HFFc6 (cell line): ENCODE measurements at regions not wholly inside any gene's neighbourhood (a gene's known extent, or its start where the extent isn't known, plus 50 kb on each side); places are given as distances from the start of the nearest gene placed in this dataset.

Experiments used
- DNase-seq: peaks from one replicate; pipeline ENCODE4 v3.0.0-alpha.2; 2018
- H3K27ac Mint-ChIP-seq: 2 replicates; pipeline ENCODE4 v1.8.0; 2020; ENCODE audit warnings: mild to moderate bottlenecking, mixed read lengths
- H3K27me3 Mint-ChIP-seq: 2 replicates; pipeline ENCODE4 v1.8.0; 2021; ENCODE audit warnings: mild to moderate bottlenecking, moderate library complexity, mixed read lengths; ENCODE audit not compliant: insufficient read depth
- H3K36me3 Mint-ChIP-seq: 2 replicates; pipeline ENCODE4 v1.8.0; 2021; ENCODE audit warnings: low read depth, mixed read lengths
- H3K4me1 Mint-ChIP-seq: 2 replicates; pipeline ENCODE4 v1.8.0; 2020; ENCODE audit warnings: low read depth, mixed read lengths
- H3K4me3 Mint-ChIP-seq: 2 replicates; pipeline ENCODE4 v1.8.0; 2020; ENCODE audit warnings: mild to moderate bottlenecking, moderate library complexity, mixed read lengths
- H3K9me3 Mint-ChIP-seq: 2 replicates; pipeline ENCODE4 v1.8.0; 2020; ENCODE audit warnings: mild to moderate bottlenecking, mixed read lengths
- TF ChIP-seq, protein P1 (sequence below): fragments of 200-600 bp; sonication (generic); IDR thresholded peaks from 2 replicates; pipeline ENCODE4 v1.5.0; 2021; ENCODE audit warnings: antibody characterized with exemption, mild to moderate bottlenecking

DNA sequence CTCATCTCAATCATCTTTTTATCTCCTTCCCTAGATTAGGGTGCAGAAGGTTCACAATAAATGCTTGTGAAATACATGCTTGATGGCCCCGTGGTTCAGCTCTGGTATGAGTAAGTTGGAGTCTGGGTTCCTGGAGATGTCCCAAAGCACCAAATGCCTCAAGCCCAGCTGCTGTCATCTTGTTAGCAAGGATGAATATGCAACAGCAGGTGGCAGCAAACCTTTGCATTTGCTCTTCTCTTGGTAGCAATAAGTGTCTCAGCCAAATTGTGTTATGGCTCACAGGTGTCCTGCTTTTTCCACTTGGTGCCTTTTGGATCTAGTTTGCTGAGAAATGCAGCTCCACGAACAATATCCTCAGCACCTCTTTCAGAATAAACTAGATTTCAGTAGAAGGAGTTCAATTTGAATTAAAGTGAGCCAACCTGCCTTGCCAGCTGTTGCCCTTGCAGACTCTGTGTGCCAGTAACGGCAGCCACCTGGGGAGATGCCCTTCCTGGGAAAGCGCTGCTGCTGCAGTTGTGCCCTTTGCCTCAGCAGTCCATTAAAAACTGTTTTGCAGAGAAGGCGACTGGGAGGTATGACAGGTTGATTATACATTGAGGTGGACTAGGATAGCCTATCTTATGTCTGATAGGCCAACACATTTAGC lies 417.3 kb downstream of the SNAPC1 start:
- no peaks in the 10 kb centered on the region for H3K36me3 Mint-ChIP-seq
- DNase-seq: peak; percentile 81
- H3K27me3 Mint-ChIP-seq: peaks cover 3% of the 10 kb centered on the region
- no peak overlapping the region for H3K4me3 Mint-ChIP-seq
- H3K4me1 Mint-ChIP-seq: peaks cover 4% of the 10 kb centered on the region; the same call in 1 of the 2 replicates
- TF ChIP-seq, protein P1, sequence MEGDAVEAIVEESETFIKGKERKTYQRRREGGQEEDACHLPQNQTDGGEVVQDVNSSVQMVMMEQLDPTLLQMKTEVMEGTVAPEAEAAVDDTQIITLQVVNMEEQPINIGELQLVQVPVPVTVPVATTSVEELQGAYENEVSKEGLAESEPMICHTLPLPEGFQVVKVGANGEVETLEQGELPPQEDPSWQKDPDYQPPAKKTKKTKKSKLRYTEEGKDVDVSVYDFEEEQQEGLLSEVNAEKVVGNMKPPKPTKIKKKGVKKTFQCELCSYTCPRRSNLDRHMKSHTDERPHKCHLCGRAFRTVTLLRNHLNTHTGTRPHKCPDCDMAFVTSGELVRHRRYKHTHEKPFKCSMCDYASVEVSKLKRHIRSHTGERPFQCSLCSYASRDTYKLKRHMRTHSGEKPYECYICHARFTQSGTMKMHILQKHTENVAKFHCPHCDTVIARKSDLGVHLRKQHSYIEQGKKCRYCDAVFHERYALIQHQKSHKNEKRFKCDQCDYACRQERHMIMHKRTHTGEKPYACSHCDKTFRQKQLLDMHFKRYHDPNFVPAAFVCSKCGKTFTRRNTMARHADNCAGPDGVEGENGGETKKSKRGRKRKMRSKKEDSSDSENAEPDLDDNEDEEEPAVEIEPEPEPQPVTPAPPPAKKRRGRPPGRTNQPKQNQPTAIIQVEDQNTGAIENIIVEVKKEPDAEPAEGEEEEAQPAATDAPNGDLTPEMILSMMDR: peak; percentile 84
- H3K27ac Mint-ChIP-seq: no peak overlapping the region
- no peaks in the 10 kb centered on the region for H3K9me3 Mint-ChIP-seq

DNA sequence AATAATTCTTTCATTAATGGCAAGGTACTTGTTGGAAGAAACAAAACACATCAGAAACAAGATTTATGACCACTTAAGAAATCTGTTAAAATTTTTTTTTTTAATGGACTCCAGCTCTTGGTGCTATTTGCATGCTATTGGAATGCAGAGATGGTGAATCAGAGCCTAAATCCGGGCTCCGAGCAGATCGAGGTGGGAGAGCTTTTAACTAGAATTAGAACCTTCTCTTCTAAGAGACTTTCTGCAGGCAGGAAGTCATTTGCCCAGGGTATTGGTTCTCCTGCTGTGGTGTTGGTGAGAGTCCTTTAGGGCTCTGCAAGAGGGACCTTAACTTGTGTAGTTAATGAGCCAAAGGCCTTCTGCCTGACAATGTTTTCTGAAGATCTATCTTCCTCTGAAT lies 419.4 kb downstream of the SNAPC1 start:
- no peak for DNase-seq
- H3K27me3 Mint-ChIP-seq: peaks cover 5% of the 10 kb centered on the region
- no peaks in the 10 kb centered on the region for H3K9me3 Mint-ChIP-seq
- H3K27ac Mint-ChIP-seq: no peak overlapping the region
- TF ChIP-seq, protein P1: no peak
- H3K36me3 Mint-ChIP-seq: no peaks in the 10 kb centered on the region
- peaks cover 4% of the 10 kb centered on the region; the same call in 1 of the 2 replicates for H3K4me1 Mint-ChIP-seq
- H3K4me3 Mint-ChIP-seq: no peak overlapping the region

DNA sequence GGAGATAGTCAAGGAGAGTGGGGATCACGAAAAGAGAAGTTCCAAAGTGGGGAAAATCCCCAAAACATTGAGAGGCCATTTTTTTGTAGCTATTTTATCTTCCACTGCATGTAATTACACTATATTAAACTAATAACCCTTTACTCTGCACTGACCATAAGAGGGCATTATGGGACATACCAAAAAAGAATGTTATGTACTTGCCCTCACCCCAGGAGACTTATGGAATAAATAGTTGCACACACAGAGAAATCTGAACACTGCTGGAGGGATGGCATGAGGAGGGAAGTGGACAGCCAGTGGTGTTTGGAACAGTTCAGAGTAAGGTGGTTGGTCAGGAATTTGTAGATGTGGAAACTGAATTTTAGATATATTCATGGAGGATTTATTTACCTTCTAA lies 422.9 kb downstream of the SNAPC1 start:
- no peak for DNase-seq
- H3K27ac Mint-ChIP-seq: no peak overlapping the region
- H3K9me3 Mint-ChIP-seq: no peaks in the 10 kb centered on the region
- H3K4me3 Mint-ChIP-seq: no peak overlapping the region
- TF ChIP-seq, protein P1: no peak
- no peaks in the 10 kb centered on the region for H3K36me3 Mint-ChIP-seq
- H3K27me3 Mint-ChIP-seq: peaks cover 10% of the 10 kb centered on the region; the same call in 1 of the 2 replicates
- peaks cover 5% of the 10 kb centered on the region; the same call in 1 of the 2 replicates for H3K4me1 Mint-ChIP-seq

- Mint-ChIP-seq H3K9me3 (no peaks in the 10 kb centered on the region), H3K4me1 (peaks cover 7% of the 10 kb centered on the region; the same call in 1 of the 2 replicates), H3K4me3 (no peak overlapping the region), H3K27me3 (peaks cover 10% of the 10 kb centered on the region; the same call in 1 of the 2 replicates), H3K27ac (no peak overlapping the region), H3K36me3 (no peaks in the 10 kb centered on the region)
- DNase-seq: no peak
- TF ChIP-seq, protein P1: no peak
Observed at GRCh38 chr14:62187265-62187664, 425.0 kb downstream of the SNAPC1 start.

GRCh38 chr14:62189698-62190097 lies 427.5 kb downstream of the SNAPC1 start:
- H3K27ac Mint-ChIP-seq: no peak overlapping the region
- peaks cover 7% of the 10 kb centered on the region; the same call in 1 of the 2 replicates for H3K4me1 Mint-ChIP-seq
- H3K27me3 Mint-ChIP-seq: peaks cover 13% of the 10 kb centered on the region; the same call in 1 of the 2 replicates
- TF ChIP-seq, protein P1: no peak
- no peak overlapping the region for H3K4me3 Mint-ChIP-seq
- H3K36me3 Mint-ChIP-seq: no peaks in the 10 kb centered on the region
- DNase-seq: peak; percentile 39
- H3K9me3 Mint-ChIP-seq: no peaks in the 10 kb centered on the region
